OCI-LY3 (cell line): ENCODE measurements at regions not wholly inside any gene's neighbourhood (a gene's known extent, or its start where the extent isn't known, plus 50 kb on each side); places are given as distances from the start of the nearest gene placed in this dataset.

Experiments
- CTCF ChIP-seq: fragments of 200-600, 300-600 bp; sonication (generic); IDR thresholded peaks from 2 replicates; pipeline ENCODE4 v1.5.1; 2014; ENCODE audit warnings: antibody characterized with exemption, low read length, low read depth
- EZH2phosphoT487 ChIP-seq: fragments of 200-600 bp; shearing (Covaris generic); IDR thresholded peaks from 2 replicates; pipeline ENCODE4 v1.6.1; 2018; ENCODE audit warnings: antibody characterized with exemption, mixed run types, low read depth

GRCh38 chr15:60243769-60244168, 154.0 kb downstream of the ANXA2 start:
- no peak for TF ChIP-seq CTCF
- no peak for TF ChIP-seq EZH2phosphoT487
